ENCODE measurements at regions not wholly inside any gene's neighbourhood (a gene's known extent, or its start where the extent isn't known, plus 50 kb on each side); places are given as distances from the start of the nearest gene placed in this dataset.
"Not testable (repeated sequence)": the region's sequence is repeated elsewhere in the genome, so short reads cannot be mapped to it uniquely, and the experiment has no call there.

GRCh38 chr14:58907803-58908202, 270.0 kb downstream of the DACT1 start:
- no peak for DNase-seq

GRCh38 chr14:58912287-58912686, 274.5 kb downstream of the DACT1 start:
- DNase-seq: no peak

- peak; percentile 24 for DNase-seq
These were observed 275.2 kb downstream of the DACT1 start for GRCh38 chr14:58912799-58913432.

- no peak for DNase-seq
These were observed 274.1 kb upstream of the DAAM1 start for GRCh38 chr14:58914279-58914855.

GRCh38 chr14:58915646-58916045, 272.8 kb upstream of the DAAM1 start:
- no peak for DNase-seq

GRCh38 chr14:58918066-58918738, 270.3 kb upstream of the DAAM1 start:
- DNase-seq: no peak

- DNase-seq: no peak
These were observed 269.2 kb upstream of the DAAM1 start for GRCh38 chr14:58919217-58919616.

GRCh38 chr14:58920230-58920629, 268.2 kb upstream of the DAAM1 start:
- DNase-seq: no peak

GRCh38 chr14:58922201-58922940, 266.1 kb upstream of the DAAM1 start:
- DNase-seq: not testable (repeated sequence)

GRCh38 chr14:58923751-58924405, 264.6 kb upstream of the DAAM1 start:
- DNase-seq: no peak

GRCh38 chr14:58941629-58942028, 246.8 kb upstream of the DAAM1 start:
- DNase-seq: no peak

GRCh38 chr14:58942516-58942915, 246.0 kb upstream of the DAAM1 start:
- no peak for DNase-seq

GRCh38 chr14:58944343-58944967, 244.0 kb upstream of the DAAM1 start:
- peak; percentile 16 for DNase-seq

- DNase-seq: no peak
These were observed 243.5 kb upstream of the DAAM1 start for GRCh38 chr14:58944968-58945356.

GRCh38 chr14:58946431-58946830, 242.0 kb upstream of the DAAM1 start:
- no peak for DNase-seq

- no peak for DNase-seq
These were observed 241.3 kb upstream of the DAAM1 start for GRCh38 chr14:58947156-58947555.

GRCh38 chr14:58947814-58948445, 240.5 kb upstream of the DAAM1 start:
- no peak for DNase-seq

- no peak for DNase-seq
These were observed 237.9 kb upstream of the DAAM1 start for GRCh38 chr14:58950555-58950954.

GRCh38 chr14:58951143-58951542, 237.3 kb upstream of the DAAM1 start:
- no peak for DNase-seq

- no peak for DNase-seq
These were observed 234.4 kb upstream of the DAAM1 start for GRCh38 chr14:58954052-58954451.

GRCh38 chr14:58954901-58955861, 233.3 kb upstream of the DAAM1 start:
- DNase-seq: no peak

Data from NCI-H2029 treated with DMSO at 0.1 percent for 48 hours (cell line).